ENCODE measurements at regions not wholly inside any gene's neighbourhood (a gene's known extent, or its start where the extent isn't known, plus 50 kb on each side); places are given as distances from the start of the nearest gene placed in this dataset.

DNA sequence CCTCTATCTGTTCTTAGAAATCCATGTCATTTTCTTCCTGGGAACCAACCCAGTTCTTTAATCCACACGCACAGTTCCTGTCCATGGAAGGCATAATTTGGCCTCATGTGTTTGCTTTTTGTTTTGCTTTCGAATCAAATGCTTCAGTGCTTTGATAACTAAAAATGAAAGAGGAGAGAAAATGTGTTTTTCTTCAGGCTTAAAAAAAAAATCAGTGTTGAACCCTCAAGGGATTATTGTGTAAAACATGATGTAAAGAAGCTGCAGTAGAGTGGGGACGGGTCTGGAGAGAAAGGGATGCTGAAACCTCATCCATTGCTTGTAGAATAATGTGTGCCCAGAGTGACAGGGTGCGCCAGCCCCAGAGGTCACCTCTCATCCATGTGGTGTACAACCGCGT is 197.5 kb upstream of the JARID2 start:
- no peak overlapping the region for H3K4me3 ChIP-seq (ENCODE audit: low read length)
- DNase-seq (ENCODE audit: low read depth), result no peak
- TF ChIP-seq, protein P1, sequence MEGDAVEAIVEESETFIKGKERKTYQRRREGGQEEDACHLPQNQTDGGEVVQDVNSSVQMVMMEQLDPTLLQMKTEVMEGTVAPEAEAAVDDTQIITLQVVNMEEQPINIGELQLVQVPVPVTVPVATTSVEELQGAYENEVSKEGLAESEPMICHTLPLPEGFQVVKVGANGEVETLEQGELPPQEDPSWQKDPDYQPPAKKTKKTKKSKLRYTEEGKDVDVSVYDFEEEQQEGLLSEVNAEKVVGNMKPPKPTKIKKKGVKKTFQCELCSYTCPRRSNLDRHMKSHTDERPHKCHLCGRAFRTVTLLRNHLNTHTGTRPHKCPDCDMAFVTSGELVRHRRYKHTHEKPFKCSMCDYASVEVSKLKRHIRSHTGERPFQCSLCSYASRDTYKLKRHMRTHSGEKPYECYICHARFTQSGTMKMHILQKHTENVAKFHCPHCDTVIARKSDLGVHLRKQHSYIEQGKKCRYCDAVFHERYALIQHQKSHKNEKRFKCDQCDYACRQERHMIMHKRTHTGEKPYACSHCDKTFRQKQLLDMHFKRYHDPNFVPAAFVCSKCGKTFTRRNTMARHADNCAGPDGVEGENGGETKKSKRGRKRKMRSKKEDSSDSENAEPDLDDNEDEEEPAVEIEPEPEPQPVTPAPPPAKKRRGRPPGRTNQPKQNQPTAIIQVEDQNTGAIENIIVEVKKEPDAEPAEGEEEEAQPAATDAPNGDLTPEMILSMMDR (IDR thresholded peaks at IDR 0.05; ENCODE audit: insufficient read depth, low read depth, low read length, missing control alignments), result no peak

- TF ChIP-seq, protein P1 (IDR thresholded peaks at IDR 0.05; ENCODE audit: insufficient read depth, low read depth, low read length, missing control alignments), result no peak
- no peak overlapping the region for H3K4me3 ChIP-seq (ENCODE audit: low read length)
- DNase-seq (ENCODE audit: low read depth), result no peak
Measured at GRCh38 chr6:15058200-15059061, 187.4 kb upstream of the JARID2 start.

GRCh38 chr6:15061180-15061641 is 184.7 kb upstream of the JARID2 start:
- no peak overlapping the region for H3K4me3 ChIP-seq (ENCODE audit: low read length)
- TF ChIP-seq, protein P1 (IDR thresholded peaks at IDR 0.05; ENCODE audit: insufficient read depth, low read depth, low read length, missing control alignments), result no peak
- DNase-seq (ENCODE audit: low read depth), result no peak

DNA sequence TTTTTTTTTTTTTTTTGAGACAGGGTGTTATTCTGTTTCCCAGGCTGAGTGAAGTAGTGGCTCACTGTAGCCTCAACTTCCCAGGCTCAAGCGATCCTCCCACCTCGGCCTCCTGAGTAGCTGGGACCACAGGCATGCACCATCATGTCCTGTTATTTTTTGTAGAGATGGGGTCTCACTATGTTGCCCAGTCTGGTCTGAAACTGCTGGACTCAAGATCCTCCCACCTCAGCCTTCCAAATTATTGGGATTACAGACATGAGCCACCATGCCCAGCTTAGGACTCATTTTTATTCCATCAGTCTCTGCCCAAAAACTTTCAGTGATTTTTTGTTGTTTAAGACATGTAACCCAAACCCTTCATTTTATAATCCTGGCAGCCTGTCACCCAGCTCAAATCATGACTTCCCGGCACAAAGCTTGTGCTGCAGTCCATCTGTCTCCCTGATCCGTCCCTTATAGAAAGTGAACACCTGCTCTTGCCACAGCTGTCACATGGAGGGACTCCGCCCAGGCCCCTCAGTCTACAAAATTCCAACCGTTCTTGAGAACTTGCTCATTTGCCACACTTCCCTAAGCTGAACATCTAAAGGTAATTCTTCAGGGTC is 183.9 kb upstream of the JARID2 start:
- TF ChIP-seq, protein P1 (IDR thresholded peaks at IDR 0.05; ENCODE audit: insufficient read depth, low read depth, low read length, missing control alignments), result no peak
- no peak for DNase-seq (ENCODE audit: low read depth)

GRCh38 chr6:15062516-15063252 is 183.2 kb upstream of the JARID2 start:
- no peak overlapping the region for H3K4me3 ChIP-seq (ENCODE audit: low read length)
- TF ChIP-seq, protein P1 (IDR thresholded peaks at IDR 0.05; ENCODE audit: insufficient read depth, low read depth, low read length, missing control alignments), result no peak
- DNase-seq (ENCODE audit: low read depth), result peak; percentile 99

More for the DNA sequence above, 183.9 kb upstream of the JARID2 start:
- H3K4me3 ChIP-seq (ENCODE audit: low read length), result no peak overlapping the region

DNA sequence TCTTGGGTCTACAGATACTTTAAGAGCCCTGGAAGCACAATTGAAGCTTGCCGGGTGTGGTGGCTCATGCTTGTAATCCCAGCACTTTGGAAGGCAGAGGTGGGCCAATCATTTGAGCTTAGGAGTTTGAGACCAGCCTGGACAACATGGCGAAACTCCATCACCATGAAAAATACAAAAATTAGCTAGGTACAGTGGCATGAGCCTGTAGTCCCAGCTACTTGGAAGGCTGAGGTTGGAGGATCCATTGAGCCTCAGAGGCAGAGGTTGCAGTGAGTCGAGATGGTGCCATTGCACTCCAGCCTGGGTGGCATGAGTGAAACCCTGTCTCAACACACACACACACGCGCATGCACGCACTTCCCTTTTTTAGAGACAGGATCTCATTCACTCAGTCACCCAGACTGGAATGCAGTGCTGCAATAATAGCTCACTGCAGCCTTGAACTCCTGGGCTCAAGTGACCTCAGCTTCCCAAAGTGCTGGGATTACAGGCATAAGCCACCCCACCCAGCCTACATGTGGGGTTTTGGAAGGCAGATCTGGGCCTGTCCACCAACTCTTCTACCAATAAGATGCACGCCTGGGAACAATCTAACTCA is 182.5 kb upstream of the JARID2 start:
- peak; percentile 97 for DNase-seq (ENCODE audit: low read depth)
- TF ChIP-seq, protein P1 (IDR thresholded peaks at IDR 0.05; ENCODE audit: insufficient read depth, low read depth, low read length, missing control alignments), result no peak
- no peak overlapping the region for H3K4me3 ChIP-seq (ENCODE audit: low read length)
